ENCODE measurements at regions not wholly inside any gene's neighbourhood (a gene's known extent, or its start where the extent isn't known, plus 50 kb on each side); places are given as distances from the start of the nearest gene placed in this dataset.

- DNase-seq (ENCODE audit: extremely low spot score), result no peak
- no peak for TF ChIP-seq CTCF (IDR thresholded peaks at IDR 0.05)
- no peak for TF ChIP-seq POLR2A (IDR thresholded peaks at IDR 0.05; ENCODE audit: low read depth)
- TF ChIP-seq POLR2AphosphoS5 (IDR thresholded peaks at IDR 0.05), result no peak
- TF ChIP-seq EP300 (IDR thresholded peaks at IDR 0.05), result no peak
- Histone ChIP-seq H3K4me3 (no peak overlapping the region), H3K36me3 (no peaks in the 10 kb centered on the region), H3K27me3 (no peaks in the 10 kb centered on the region), H3K9me3 (no peaks in the 10 kb centered on the region), H3K4me1 (no peaks in the 10 kb centered on the region), H3K27ac (replicated peaks in 1 of 4) (no peak overlapping the region)
- 95% methylated on average over 4 of the region's 4 CpGs for WGBS
- intact Hi-C loops (cut with DNase I), result no loop called here
Observed at GRCh38 chr6:113659762-113660404, 197.3 kb upstream of the MARCKS start.

- Histone ChIP-seq H3K4me3 (no peak overlapping the region), H3K9me3 (no peaks in the 10 kb centered on the region), H3K4me1 (no peaks in the 10 kb centered on the region), H3K27ac (replicated peaks in 1 of 4) (no peak overlapping the region), H3K36me3 (no peaks in the 10 kb centered on the region), H3K27me3 (no peaks in the 10 kb centered on the region)
- WGBS, result 66% methylated on average over 2 of the region's 2 CpGs
- DNase-seq (ENCODE audit: extremely low spot score), result no peak
- TF ChIP-seq CTCF (IDR thresholded peaks at IDR 0.05) (no peak), POLR2AphosphoS5 (IDR thresholded peaks at IDR 0.05) (no peak), POLR2A (IDR thresholded peaks at IDR 0.05; ENCODE audit: low read depth) (no peak), EP300 (IDR thresholded peaks at IDR 0.05) (no peak)
- intact Hi-C loops (cut with DNase I), result no loop called here
Observed at GRCh38 chr6:113660819-113661218, 196.3 kb upstream of the MARCKS start.

GRCh38 chr6:113662093-113662665 lies 195.0 kb upstream of the MARCKS start:
- Histone ChIP-seq H3K9me3 (no peaks in the 10 kb centered on the region), H3K36me3 (no peaks in the 10 kb centered on the region), H3K27ac (replicated peaks in 1 of 4) (no peak overlapping the region), H3K4me1 (no peaks in the 10 kb centered on the region), H3K27me3 (no peaks in the 10 kb centered on the region), H3K4me3 (no peak overlapping the region)
- intact Hi-C loops (cut with DNase I), result no loop called here
- WGBS, result 79% methylated on average over 3 of the region's 3 CpGs
- TF ChIP-seq POLR2A (IDR thresholded peaks at IDR 0.05; ENCODE audit: low read depth) (no peak), CTCF (IDR thresholded peaks at IDR 0.05) (no peak), EP300 (IDR thresholded peaks at IDR 0.05) (no peak)
- no peak for DNase-seq (ENCODE audit: extremely low spot score)

- DNase-seq (ENCODE audit: extremely low spot score), result no peak
- Histone ChIP-seq H3K27me3 (no peaks in the 10 kb centered on the region), H3K36me3 (no peaks in the 10 kb centered on the region), H3K9me3 (no peaks in the 10 kb centered on the region), H3K27ac (replicated peaks in 1 of 4) (no peak overlapping the region), H3K4me1 (no peaks in the 10 kb centered on the region), H3K4me3 (no peak overlapping the region)
- WGBS, result 63% methylated on average over 2 of the region's 2 CpGs
- intact Hi-C loops (cut with DNase I), result no loop called here
- TF ChIP-seq EP300 (IDR thresholded peaks at IDR 0.05), result no peak
- no peak for TF ChIP-seq CTCF (IDR thresholded peaks at IDR 0.05)
- TF ChIP-seq POLR2A (IDR thresholded peaks at IDR 0.05; ENCODE audit: low read depth), result no peak
- TF ChIP-seq POLR2AphosphoS5 (IDR thresholded peaks at IDR 0.05), result no peak
Observed at GRCh38 chr6:113662688-113663333, 194.3 kb upstream of the MARCKS start.
